T-helper 2 cell treated with Interferon-gamma antibody and Interleukin-4, amounts not matched to agents 5 μg/mL and 100 μg/mL, for 36 hours (primary cell): ENCODE measurements at regions not wholly inside any gene's neighbourhood (a gene's known extent, or its start where the extent isn't known, plus 50 kb on each side); places are given as distances from the start of the nearest gene placed in this dataset.
"Not testable (repeated sequence)": the region's sequence is repeated elsewhere in the genome, so short reads cannot be mapped to it uniquely, and the experiment has no call there.

ENCODE experiments used
- DNase-seq: peaks from one replicate; pipeline ENCODE4 v3.0.0; 2021; ENCODE audit warnings: low spot score
- H3K27ac Mint-ChIP-seq: one replicate; pipeline ENCODE4 v1.8.0; 2021; ENCODE audit warnings: mild to moderate bottlenecking, mixed read lengths
- H3K27me3 Mint-ChIP-seq: one replicate; pipeline ENCODE4 v1.8.0; 2021; ENCODE audit warnings: low read depth, mixed read lengths
- H3K36me3 Mint-ChIP-seq: one replicate; pipeline ENCODE4 v1.8.0; 2021; ENCODE audit warnings: low read depth, mixed read lengths
- H3K4me1 Mint-ChIP-seq: one replicate; pipeline ENCODE4 v1.8.0; 2021; ENCODE audit warnings: low read depth, mixed read lengths
- H3K4me3 Mint-ChIP-seq: one replicate; pipeline ENCODE4 v1.8.0; 2022; ENCODE audit warnings: mild to moderate bottlenecking, moderate library complexity, mixed read lengths
- H3K9me3 Mint-ChIP-seq: one replicate; pipeline ENCODE4 v1.8.0; 2021; ENCODE audit warnings: mixed read lengths

DNA sequence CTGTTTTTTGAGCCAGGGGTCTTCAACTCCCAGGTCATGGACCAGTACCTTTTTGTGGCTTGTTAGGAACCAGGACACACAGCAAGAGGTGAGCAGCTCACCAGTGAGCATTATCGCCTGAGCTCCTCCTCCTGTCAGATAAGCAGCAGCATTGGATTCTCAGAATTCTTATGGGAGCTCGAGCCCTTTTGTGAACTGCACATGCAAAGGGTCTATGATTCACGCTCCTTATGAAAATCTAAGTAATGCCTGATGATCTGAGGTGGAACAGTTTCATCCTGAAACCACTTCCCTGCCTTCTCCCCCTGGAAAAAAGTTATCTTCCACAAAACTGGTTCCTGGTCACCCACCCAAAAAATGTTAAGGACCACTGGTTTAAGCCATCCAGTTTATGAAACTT is 1047.6 kb downstream of the OTOL1 start:
- H3K4me3 Mint-ChIP-seq: no peak overlapping the region
- no peaks in the 10 kb centered on the region for H3K36me3 Mint-ChIP-seq
- DNase-seq: no peak
- no peaks in the 10 kb centered on the region for H3K27me3 Mint-ChIP-seq
- H3K4me1 Mint-ChIP-seq: no peaks in the 10 kb centered on the region
- H3K27ac Mint-ChIP-seq: no peak overlapping the region
- no peaks in the 10 kb centered on the region for H3K9me3 Mint-ChIP-seq

DNA sequence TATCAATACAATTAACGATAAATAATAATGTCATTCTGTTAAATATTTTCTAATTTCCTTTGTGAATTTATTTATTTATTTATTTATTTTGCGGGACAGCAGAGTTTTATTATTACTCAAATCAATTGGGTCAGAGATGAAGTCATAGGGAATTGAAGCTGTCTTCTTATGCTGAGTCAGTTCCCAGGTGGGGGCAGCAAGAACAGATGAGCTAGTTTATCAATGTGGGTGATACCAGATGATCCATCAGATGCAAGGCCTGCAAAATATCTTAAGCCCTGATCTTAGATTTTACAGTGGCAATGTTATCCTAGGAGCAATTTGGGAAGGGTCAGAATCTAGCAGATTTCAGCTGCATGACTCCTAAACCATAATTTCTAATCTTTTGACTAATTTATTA is 1050.3 kb downstream of the OTOL1 start:
- Mint-ChIP-seq H3K9me3 (peaks cover 4% of the 10 kb centered on the region), H3K36me3 (no peaks in the 10 kb centered on the region), H3K4me1 (no peaks in the 10 kb centered on the region), H3K4me3 (no peak overlapping the region), H3K27me3 (no peaks in the 10 kb centered on the region), H3K27ac (no peak overlapping the region)
- DNase-seq: no peak

DNA sequence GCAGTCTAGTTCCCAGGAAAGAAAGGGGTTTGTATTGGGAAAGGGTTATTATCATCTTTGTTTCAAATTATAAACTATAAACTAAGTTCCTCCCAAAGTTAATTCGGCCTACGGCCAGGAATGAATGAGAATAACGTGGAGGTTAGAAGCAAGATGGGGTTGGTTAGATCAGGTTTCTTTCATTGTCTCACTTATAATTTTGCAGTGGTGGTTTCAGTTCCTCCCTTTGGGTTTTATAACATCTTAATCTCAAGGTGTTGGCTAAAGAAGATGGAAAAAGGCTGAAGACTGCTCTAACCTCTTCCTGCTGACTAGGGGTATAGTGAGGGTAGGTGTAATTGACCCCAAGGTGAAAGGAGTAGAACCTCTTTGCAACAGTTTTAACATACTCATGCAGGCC is 1050.7 kb downstream of the OTOL1 start:
- Mint-ChIP-seq H3K36me3 (no peaks in the 10 kb centered on the region), H3K27me3 (no peaks in the 10 kb centered on the region), H3K4me3 (no peak overlapping the region), H3K9me3 (peaks cover 4% of the 10 kb centered on the region), H3K4me1 (no peaks in the 10 kb centered on the region), H3K27ac (no peak overlapping the region)
- no peak for DNase-seq

DNA sequence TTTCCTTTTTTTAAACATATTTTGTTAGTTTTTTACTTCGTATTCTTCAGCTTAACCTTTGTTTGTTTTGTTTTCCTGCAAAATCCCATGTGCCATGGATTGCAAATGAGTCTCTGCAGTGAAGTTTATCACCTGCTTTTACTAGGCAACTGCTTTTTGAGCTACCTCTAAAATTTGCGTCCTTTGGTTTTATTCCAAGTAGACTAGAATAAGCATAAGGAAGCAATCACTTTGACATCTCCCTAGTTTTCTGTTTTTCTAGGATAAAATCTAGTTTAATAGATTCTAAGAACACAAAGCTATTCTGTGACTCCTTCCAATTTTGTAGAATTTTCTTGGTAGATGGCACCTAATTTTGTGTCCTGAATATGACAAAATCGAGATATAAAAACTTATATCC is 1059.2 kb downstream of the OTOL1 start:
- peaks cover 2% of the 10 kb centered on the region for H3K9me3 Mint-ChIP-seq
- H3K27ac Mint-ChIP-seq: no peak overlapping the region

DNA sequence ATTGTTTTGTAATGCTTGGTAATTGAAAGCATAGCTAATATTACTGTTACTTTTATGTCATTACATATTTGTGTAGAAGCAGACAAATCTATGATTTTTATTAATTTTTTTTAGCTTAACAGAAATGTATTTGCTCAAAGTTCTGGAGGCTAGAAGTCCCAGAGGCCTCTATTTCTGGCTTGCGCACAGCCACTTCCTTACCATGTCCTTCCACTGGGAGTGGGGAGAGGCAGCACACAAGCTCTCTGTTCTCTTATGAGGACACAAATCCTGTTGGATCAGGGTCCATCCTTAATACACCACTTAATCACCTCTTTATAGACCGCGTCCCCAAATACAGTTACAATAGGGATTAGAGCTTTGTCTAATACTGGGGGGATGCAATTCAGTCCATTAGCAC is 1061.4 kb downstream of the OTOL1 start:
- Mint-ChIP-seq H3K9me3 (peaks cover 2% of the 10 kb centered on the region), H3K27me3 (no peaks in the 10 kb centered on the region), H3K36me3 (no peaks in the 10 kb centered on the region), H3K27ac (no peak overlapping the region), H3K4me3 (no peak overlapping the region), H3K4me1 (no peaks in the 10 kb centered on the region)
- no peak for DNase-seq

More for the DNA sequence above, 1059.2 kb downstream of the OTOL1 start:
- no peaks in the 10 kb centered on the region for H3K4me1 Mint-ChIP-seq
- DNase-seq: no peak
- H3K27me3 Mint-ChIP-seq: no peaks in the 10 kb centered on the region
- no peak overlapping the region for H3K4me3 Mint-ChIP-seq
- H3K36me3 Mint-ChIP-seq: no peaks in the 10 kb centered on the region

DNA sequence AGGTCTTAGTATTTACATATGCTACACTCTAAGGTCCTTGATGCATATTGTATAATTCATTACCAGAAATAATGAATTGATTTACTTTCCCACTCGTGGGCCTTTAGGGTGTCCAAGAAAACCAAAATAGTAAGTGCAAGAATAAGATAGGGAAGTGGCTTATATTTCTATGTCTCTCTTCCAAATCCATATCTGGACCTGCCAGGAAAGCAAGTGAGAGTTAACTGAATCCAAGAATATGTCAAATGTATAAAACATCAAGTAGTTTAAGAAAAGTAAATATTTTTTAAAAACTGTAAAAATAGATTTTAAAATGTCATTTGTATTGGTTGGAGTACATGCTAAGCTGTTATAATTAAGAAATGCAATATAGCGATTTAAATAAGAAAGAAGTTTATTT is 1072.1 kb downstream of the OTOL1 start:
- Mint-ChIP-seq H3K9me3 (no peaks in the 10 kb centered on the region), H3K27ac (no peak overlapping the region), H3K36me3 (no peaks in the 10 kb centered on the region), H3K4me3 (no peak overlapping the region), H3K4me1 (no peaks in the 10 kb centered on the region), H3K27me3 (no peaks in the 10 kb centered on the region)
- DNase-seq: no peak

DNA sequence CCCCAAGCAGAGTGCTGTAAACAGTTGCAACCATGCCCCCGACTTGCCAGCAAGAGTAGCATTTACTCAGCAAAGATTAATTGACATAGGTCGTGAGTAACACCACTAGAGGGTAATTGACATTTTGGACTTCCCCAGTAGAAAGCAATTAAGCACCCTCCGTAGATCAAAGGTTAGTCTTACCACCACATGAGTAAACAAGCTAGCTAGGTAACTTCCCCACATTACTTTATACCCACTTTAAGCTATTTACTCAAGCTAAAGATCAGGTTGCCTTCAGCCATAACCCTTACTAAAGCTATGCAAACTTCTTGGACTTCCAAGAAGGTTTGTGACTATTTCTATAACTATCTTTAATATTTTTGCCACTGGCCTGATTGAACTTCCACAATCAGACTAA is 1072.7 kb downstream of the OTOL1 start:
- no peaks in the 10 kb centered on the region for H3K36me3 Mint-ChIP-seq
- no peak for DNase-seq
- no peak overlapping the region for H3K4me3 Mint-ChIP-seq
- no peaks in the 10 kb centered on the region for H3K9me3 Mint-ChIP-seq
- no peak overlapping the region for H3K27ac Mint-ChIP-seq
- H3K4me1 Mint-ChIP-seq: no peaks in the 10 kb centered on the region
- H3K27me3 Mint-ChIP-seq: no peaks in the 10 kb centered on the region

DNA sequence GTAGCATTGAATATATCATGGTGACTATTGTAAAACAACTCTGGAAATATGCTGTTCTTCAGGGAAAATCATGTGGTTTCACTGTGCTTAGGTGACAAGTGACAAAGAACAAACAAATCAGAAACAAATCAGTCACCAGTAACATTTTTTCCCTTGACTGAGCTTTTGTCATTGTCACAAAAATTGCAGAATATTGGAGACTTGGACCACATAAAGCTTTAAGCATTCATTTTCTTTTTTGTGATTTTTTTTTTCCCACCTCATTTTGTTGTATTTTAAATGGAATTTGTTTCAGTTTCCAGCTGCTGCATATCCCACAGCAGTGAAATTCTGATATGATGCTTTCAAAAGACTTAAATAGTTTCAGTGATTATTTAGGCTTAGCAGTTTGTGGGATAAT is 1088.4 kb downstream of the OTOL1 start:
- DNase-seq: no peak
- no peaks in the 10 kb centered on the region for H3K4me1 Mint-ChIP-seq
- H3K27ac Mint-ChIP-seq: no peak overlapping the region
- H3K9me3 Mint-ChIP-seq: peaks cover 9% of the 10 kb centered on the region
- H3K4me3 Mint-ChIP-seq: no peak overlapping the region
- H3K36me3 Mint-ChIP-seq: no peaks in the 10 kb centered on the region
- no peaks in the 10 kb centered on the region for H3K27me3 Mint-ChIP-seq

DNA sequence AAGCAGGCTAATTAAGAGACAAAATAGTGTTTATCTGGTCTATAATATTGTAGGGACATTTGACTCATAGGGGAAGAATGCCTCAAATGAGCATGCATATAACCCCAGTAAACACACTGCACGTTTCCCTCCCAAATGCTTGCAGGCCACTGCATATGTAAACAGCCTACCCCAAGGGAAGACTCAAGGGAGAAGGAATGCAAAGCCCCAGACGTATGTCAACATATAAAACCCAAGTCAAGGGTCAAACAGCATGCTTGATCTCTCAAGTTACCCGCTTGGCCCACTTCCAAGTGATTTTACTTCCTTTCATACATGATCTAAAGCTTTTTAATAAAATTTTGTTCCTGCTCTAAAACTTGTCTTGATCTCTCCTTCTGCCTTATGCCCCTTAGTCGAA is 1090.0 kb downstream of the OTOL1 start:
- H3K4me3 Mint-ChIP-seq: no peak overlapping the region
- no peak for DNase-seq

DNA sequence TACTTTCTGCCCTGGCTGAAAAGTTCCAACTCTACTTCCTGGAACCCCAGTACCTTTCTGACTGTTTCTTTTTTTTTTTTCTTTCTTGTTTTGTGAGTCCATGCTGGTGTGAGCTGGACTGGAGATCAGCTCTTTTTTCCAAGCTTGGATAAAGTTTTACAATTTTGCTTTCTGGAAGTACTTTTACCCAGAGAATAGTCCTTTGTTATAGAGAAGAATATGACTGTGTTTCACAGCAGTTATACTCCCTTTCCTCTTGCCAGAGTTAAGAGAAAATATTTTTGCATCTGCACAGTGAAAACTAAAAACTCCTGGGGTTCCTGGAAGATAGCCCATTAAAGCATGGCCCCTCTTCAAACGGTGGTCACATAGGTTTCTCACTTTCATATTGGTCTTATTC is 1100.6 kb downstream of the OTOL1 start:
- Mint-ChIP-seq H3K27ac (no peak overlapping the region), H3K4me3 (no peak overlapping the region), H3K27me3 (no peaks in the 10 kb centered on the region), H3K36me3 (no peaks in the 10 kb centered on the region), H3K9me3 (peaks cover 16% of the 10 kb centered on the region), H3K4me1 (no peaks in the 10 kb centered on the region)
- DNase-seq: no peak

More for the DNA sequence above, 1090.0 kb downstream of the OTOL1 start:
- no peaks in the 10 kb centered on the region for H3K4me1 Mint-ChIP-seq
- H3K9me3 Mint-ChIP-seq: peaks cover 14% of the 10 kb centered on the region
- no peaks in the 10 kb centered on the region for H3K36me3 Mint-ChIP-seq
- H3K27ac Mint-ChIP-seq: no peak overlapping the region
- no peaks in the 10 kb centered on the region for H3K27me3 Mint-ChIP-seq

DNA sequence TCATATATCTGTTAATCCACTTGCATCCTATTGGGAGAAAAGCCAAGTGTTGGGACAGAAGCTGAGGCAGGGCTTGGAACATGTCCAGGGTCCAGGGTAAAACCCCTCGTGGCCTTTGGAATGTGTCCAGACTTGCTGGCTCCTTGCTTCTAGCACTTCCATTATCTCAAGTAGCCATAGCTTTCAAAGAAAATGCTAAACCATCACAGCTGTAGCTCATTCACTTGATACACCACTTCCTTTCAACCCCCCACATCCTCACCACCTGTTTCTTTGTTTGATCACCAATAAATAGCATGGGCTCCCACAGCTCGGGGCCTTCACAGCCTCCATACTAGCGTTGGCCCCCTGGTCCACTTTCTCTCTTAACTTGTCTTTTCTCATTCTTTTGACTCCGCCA is 1101.9 kb downstream of the OTOL1 start:
- not testable (repeated sequence) for H3K36me3 Mint-ChIP-seq, DNase-seq, H3K4me1 Mint-ChIP-seq, H3K4me3 Mint-ChIP-seq, H3K27ac Mint-ChIP-seq, H3K27me3 Mint-ChIP-seq
- peaks cover 16% of the 10 kb centered on the region for H3K9me3 Mint-ChIP-seq

DNA sequence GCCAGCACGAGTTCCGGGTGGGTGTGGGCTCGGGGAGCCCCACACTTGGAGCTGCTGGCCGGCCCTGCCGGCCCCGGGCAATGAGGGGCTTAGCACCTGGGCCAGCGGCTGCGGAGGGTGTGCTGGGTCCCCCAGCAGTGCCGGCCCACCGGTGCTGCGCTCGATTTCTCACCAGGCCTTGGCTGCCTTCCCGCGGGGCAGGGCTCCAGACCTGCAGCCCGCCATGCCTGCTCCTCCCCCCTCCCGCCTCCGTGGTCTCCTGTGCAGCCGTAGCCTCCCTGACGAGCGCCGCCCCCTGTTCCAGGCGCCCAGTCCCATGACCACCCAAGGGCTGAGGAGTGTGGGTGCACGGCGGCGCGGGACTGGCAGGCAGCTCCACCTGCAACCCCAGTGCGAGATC is 1103.1 kb downstream of the OTOL1 start:
- H3K36me3 Mint-ChIP-seq, H3K4me3 Mint-ChIP-seq, H3K27ac Mint-ChIP-seq, DNase-seq, H3K4me1 Mint-ChIP-seq, H3K27me3 Mint-ChIP-seq: not testable (repeated sequence)
- H3K9me3 Mint-ChIP-seq: peaks cover 23% of the 10 kb centered on the region

DNA sequence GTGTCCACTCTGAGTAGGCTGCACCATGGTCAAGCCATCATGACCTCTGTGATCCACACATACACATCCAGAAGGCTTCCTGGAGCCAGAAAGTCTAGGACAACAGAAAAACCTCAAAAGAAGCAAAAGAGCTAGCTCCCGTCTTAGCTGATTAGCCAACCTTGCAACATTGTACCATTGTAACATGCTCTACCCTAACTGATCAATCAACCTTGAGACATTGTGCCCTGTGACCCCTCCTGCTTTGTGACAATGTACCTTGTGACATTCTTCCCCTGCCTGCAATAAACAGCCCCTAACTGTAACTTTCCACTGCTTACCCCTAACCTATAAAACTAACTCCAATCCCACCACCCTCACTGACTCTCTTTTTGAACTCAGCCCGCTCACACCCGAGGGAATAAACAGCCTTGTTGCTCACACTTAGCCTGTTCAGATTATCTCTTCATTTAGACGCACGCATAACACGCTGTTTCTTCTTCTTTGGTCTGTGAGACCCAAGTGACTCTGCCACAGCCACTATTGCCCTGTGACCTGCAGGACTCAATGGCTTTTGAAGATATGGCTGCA is 1104.6 kb downstream of the OTOL1 start:
- Mint-ChIP-seq H3K27me3 (no peaks in the 10 kb centered on the region), H3K4me3 (no peak overlapping the region), H3K27ac (no peak overlapping the region), H3K4me1 (no peaks in the 10 kb centered on the region), H3K9me3 (peaks cover 28% of the 10 kb centered on the region), H3K36me3 (no peaks in the 10 kb centered on the region)
- DNase-seq: no peak

DNA sequence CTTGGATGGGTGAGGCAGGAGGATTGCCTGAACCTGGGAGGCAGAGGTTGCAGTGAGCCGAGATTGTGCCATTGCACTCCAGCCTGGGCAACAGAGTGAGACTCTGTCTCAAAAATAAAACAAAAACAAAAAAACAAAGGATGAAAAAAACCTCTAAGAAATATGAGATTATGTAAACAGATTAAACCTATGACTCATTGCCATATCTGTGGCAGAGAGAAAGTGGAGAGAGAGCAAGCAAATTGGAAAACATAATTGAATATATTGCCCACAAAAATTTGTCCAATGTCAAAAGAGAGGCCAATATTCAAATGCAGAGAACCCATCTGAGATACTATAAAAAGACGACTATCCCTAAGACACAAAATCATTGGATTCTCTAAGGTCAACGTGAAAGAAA is 1106.0 kb downstream of the OTOL1 start:
- no peaks in the 10 kb centered on the region for H3K27me3 Mint-ChIP-seq
- no peaks in the 10 kb centered on the region for H3K36me3 Mint-ChIP-seq
- no peak for DNase-seq
- no peak overlapping the region for H3K4me3 Mint-ChIP-seq
- no peak overlapping the region for H3K27ac Mint-ChIP-seq
- H3K4me1 Mint-ChIP-seq: no peaks in the 10 kb centered on the region
- peaks cover 28% of the 10 kb centered on the region for H3K9me3 Mint-ChIP-seq

DNA sequence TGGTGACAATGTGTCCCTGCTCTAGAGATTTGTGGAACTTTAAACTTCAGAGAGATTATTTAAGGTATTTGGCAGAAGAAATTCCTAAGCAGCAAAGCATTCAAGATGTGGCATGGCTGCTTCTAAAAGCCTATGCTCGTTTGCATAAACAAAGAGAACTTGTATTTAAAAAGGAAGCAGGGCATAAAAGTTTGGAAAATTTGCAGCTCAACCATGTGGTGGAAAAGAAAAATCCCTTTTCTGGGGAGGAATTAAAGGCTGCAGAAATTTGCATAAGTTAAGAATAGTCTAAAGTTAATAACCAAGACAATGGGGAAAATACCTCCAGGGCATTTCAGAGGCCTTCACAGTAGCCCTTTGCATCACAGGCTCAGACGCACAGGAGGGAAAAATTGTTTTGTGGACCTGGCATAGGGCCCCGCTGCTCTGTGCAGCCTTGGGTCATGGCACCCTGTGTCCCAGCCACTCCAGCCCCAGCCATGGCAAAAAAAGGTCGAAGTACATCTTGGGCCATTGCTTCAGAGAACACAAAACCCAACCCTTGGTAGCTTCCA is 1109.1 kb downstream of the OTOL1 start:
- Mint-ChIP-seq H3K27me3 (no peaks in the 10 kb centered on the region), H3K4me1 (no peaks in the 10 kb centered on the region), H3K27ac (no peak overlapping the region), H3K36me3 (no peaks in the 10 kb centered on the region), H3K9me3 (peaks cover 28% of the 10 kb centered on the region), H3K4me3 (no peak overlapping the region)
- no peak for DNase-seq
